Liver (tissue), 3 donors: ENCODE measurements at regions not wholly inside any gene's neighbourhood (a gene's known extent, or its start where the extent isn't known, plus 50 kb on each side); places are given as distances from the start of the nearest gene placed in this dataset.

ENCODE experiments used
- CTCF ChIP-seq: fragments of 150-350 bp; IDR thresholded peaks from 2 replicates; pipeline ENCODE4 v1.5.1; 2017; ENCODE audit warnings: improper control_type of control experiment, low read depth, low read length; ENCODE audit not compliant: missing input control
- EGR1 ChIP-seq, 2 donors: IDR thresholded peaks; 2 replicates each; pipeline ENCODE4 v1.6.1; 2016 to 2018; ENCODE audit warnings: antibody characterized with exemption in 2 of 2, low read depth in 2 of 2
- JUND ChIP-seq, 2 donors: IDR thresholded peaks; 2 replicates each; pipeline ENCODE4 v1.6.1; 2016; ENCODE audit warnings: antibody characterized with exemption in 2 of 2
- RAD21 ChIP-seq, 2 donors: IDR thresholded peaks; 2 replicates each; pipeline ENCODE4 v1.6.1; 2016; ENCODE audit warnings: antibody characterized with exemption in 2 of 2, mild to moderate bottlenecking in 2 of 2
- SP1 ChIP-seq: IDR thresholded peaks from 2 replicates; pipeline ENCODE4 v1.6.1; 2018; ENCODE audit warnings: antibody characterized with exemption, mild to moderate bottlenecking
- TAF1 ChIP-seq: conservative IDR thresholded peaks from 2 replicates; pipeline ENCODE4 v1.6.1; 2016; ENCODE audit warnings: antibody characterized with exemption, mild to moderate bottlenecking
- YY1 ChIP-seq: IDR thresholded peaks from 2 replicates; pipeline ENCODE4 v1.6.1; 2016; ENCODE audit warnings: antibody characterized with exemption, mild to moderate bottlenecking
- ZBTB33 ChIP-seq: IDR thresholded peaks from 2 replicates; pipeline ENCODE4 v1.6.1; 2016; ENCODE audit warnings: antibody characterized with exemption
- donor health status: healthy.
- donor health status: healthy.

- TF ChIP-seq ZBTB33 (no peak), EGR1 (IDR thresholded peaks at IDR 0.05; ENCODE audit: low read depth in 2 of 2) (no peak), YY1 (no peak), CTCF (no peak), SP1 (no peak), RAD21 (IDR thresholded peaks at IDR 0.05) (no peak), TAF1 (no peak), JUND (IDR thresholded peaks at IDR 0.05) (no peak)
These were observed 79.0 kb downstream of the TAF11L14 start for GRCh38 chr5:17713301-17713700.
